GM12891 (cell line): ENCODE measurements at regions not wholly inside any gene's neighbourhood (a gene's known extent, or its start where the extent isn't known, plus 50 kb on each side); places are given as distances from the start of the nearest gene placed in this dataset.
A peak's percentile ranks its signal among the peaks of the same experiment; 100 is the strongest.
"Not testable (repeated sequence)": the region's sequence is repeated elsewhere in the genome, so short reads cannot be mapped to it uniquely, and the experiment has no call there.

Experiments
- DNase-seq: peaks from one replicate; pipeline ENCODE4 v3.0.0; 2011; ENCODE audit warnings: low spot score; ENCODE audit not compliant: insufficient read length
- FAIRE-seq: peaks from 2 replicates; lab custom pipeline; 2011; peaks lifted over from hg19 to GRCh38; lab: Jason Lieb, UNC
- PAX5 ChIP-seq: IDR thresholded peaks from 2 replicates; pipeline ENCODE4 v1.6.1; 2011; ENCODE audit warnings: low read length, moderate library complexity, mild to moderate bottlenecking; ENCODE audit not compliant: insufficient read depth, severe bottlenecking
- POLR2A ChIP-seq: IDR thresholded peaks from 2 replicates; pipeline ENCODE4 v1.6.1; 2011; ENCODE audit warnings: low read depth, low read length, control low read depth
- POLR2AphosphoS5 ChIP-seq: IDR thresholded peaks from 2 replicates; pipeline ENCODE4 v1.6.1; 2011; ENCODE audit warnings: low read depth, low read length, control low read depth
- POU2F2 ChIP-seq: IDR thresholded peaks from 2 replicates; pipeline ENCODE4 v1.6.1; 2011; ENCODE audit warnings: low read depth, mild to moderate bottlenecking, control low read depth, low read length, moderate library complexity
- SPI1 ChIP-seq: IDR thresholded peaks from 2 replicates; pipeline ENCODE4 v1.6.1; 2011; ENCODE audit warnings: low read depth, low read length, control low read depth
- TAF1 ChIP-seq: IDR thresholded peaks from 2 replicates; pipeline ENCODE4 v1.6.1; 2011; ENCODE audit warnings: low read depth, low read length, control low read depth

- DNase-seq = no peak
These were observed 763.5 kb upstream of the MANEA start for GRCh38 chr6:94813806-94814205.

GRCh38 chr6:94801344-94801743 lies 776.0 kb upstream of the MANEA start:
- no peak for TF ChIP-seq POLR2AphosphoS5
- TF ChIP-seq PAX5 = no peak
- no peak for FAIRE-seq
- no peak for DNase-seq

More at GRCh38 chr6:94813806-94814205, 763.5 kb upstream of the MANEA start:
- no peak for TF ChIP-seq TAF1
- no peak for TF ChIP-seq POLR2AphosphoS5
- TF ChIP-seq POU2F2 = no peak
- no peak for TF ChIP-seq SPI1
- no peak for TF ChIP-seq POLR2A
- no peak for TF ChIP-seq PAX5
- FAIRE-seq = no peak

- DNase-seq (no peak), FAIRE-seq (no peak)
- TF ChIP-seq POLR2AphosphoS5 (no peak), POLR2A (no peak), SPI1 (no peak), POU2F2 (no peak), PAX5 (no peak), TAF1 (no peak)
These were observed 791.8 kb upstream of the MANEA start for GRCh38 chr6:94785514-94785913.

GRCh38 chr6:94785081-94785480 lies 792.3 kb upstream of the MANEA start:
- DNase-seq, FAIRE-seq: not testable (repeated sequence)

- TF ChIP-seq POLR2AphosphoS5 (no peak), PAX5 (no peak), POU2F2 (no peak), SPI1 (no peak), POLR2A (no peak), TAF1 (no peak)
- no peak for FAIRE-seq
- DNase-seq = no peak
These were observed 808.1 kb upstream of the MANEA start for GRCh38 chr6:94769197-94769596.

- peak; percentile 20 for FAIRE-seq
- peak; percentile 1 for DNase-seq
- TF ChIP-seq POLR2A (no peak), TAF1 (no peak), POU2F2 (no peak), SPI1 (peak; percentile 99), POLR2AphosphoS5 (no peak), PAX5 (no peak)
These were observed 825.5 kb upstream of the MANEA start for GRCh38 chr6:94751641-94752329.

- TF ChIP-seq POU2F2 (no peak), PAX5 (no peak), TAF1 (no peak), SPI1 (no peak), POLR2A (no peak), POLR2AphosphoS5 (no peak)
- FAIRE-seq (no peak), DNase-seq (no peak)
These were observed 841.1 kb upstream of the MANEA start for GRCh38 chr6:94736236-94736635.

- DNase-seq = no peak
- TF ChIP-seq POLR2A (no peak), POLR2AphosphoS5 (no peak), POU2F2 (no peak), TAF1 (no peak), PAX5 (no peak), SPI1 (no peak)
- no peak for FAIRE-seq
These were observed 842.1 kb upstream of the MANEA start for GRCh38 chr6:94735270-94735669.

GRCh38 chr6:94734751-94735150 lies 842.6 kb upstream of the MANEA start:
- no peak for FAIRE-seq
- TF ChIP-seq TAF1 = no peak
- no peak for DNase-seq

- no peak for FAIRE-seq
- DNase-seq = no peak
- TF ChIP-seq SPI1 = no peak
These were observed 844.3 kb upstream of the MANEA start for GRCh38 chr6:94733066-94733465.

GRCh38 chr6:94727710-94728109 lies 849.6 kb upstream of the MANEA start:
- no peak for TF ChIP-seq POU2F2
- DNase-seq = no peak
- FAIRE-seq = no peak
